ENCODE measurements at regions not wholly inside any gene's neighbourhood (a gene's known extent, or its start where the extent isn't known, plus 50 kb on each side); places are given as distances from the start of the nearest gene placed in this dataset.

DNA sequence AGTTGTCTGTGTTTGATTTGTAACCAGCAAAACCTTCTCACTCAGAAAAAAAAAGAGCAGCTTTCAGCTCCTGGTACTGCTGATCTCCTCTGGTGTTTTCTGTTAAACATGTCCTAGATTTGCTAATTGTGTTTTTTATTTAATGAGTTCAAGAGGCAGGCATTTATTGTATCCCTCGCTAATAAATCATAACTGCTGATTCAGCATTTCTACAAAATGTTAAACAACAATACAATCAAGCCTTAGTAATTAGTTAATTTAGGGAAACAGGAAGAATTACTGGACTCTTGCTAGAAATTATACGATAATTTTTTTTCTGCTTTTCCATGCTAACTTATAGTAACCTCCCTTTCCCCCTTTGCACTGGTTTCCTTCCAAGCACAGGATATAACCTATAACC is 66.8 kb upstream of the NRP1 start:
- DNase-seq (ENCODE audit: low spot score), result no peak
- no peak for FAIRE-seq

DNA sequence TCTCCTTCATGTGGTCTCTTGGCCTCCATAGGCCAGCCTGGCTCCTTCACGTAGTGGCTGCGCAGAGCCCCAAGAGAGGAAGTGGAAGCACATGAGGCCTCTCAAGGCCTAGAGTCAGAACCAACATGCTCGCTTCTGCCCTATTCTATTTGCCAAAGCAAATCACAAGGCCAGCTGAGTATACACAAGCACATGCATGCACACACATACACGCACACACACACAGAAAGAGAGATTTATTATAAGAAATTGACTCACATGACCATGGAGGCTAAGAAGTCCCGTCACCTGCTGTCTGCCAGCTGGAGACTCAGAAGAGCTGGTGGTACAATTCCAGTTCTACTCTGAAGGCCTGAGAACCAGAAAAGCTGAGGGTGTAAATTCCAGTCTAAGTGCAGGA is 64.3 kb upstream of the NRP1 start:
- DNase-seq (ENCODE audit: low spot score) (no peak), FAIRE-seq (no peak)

DNA sequence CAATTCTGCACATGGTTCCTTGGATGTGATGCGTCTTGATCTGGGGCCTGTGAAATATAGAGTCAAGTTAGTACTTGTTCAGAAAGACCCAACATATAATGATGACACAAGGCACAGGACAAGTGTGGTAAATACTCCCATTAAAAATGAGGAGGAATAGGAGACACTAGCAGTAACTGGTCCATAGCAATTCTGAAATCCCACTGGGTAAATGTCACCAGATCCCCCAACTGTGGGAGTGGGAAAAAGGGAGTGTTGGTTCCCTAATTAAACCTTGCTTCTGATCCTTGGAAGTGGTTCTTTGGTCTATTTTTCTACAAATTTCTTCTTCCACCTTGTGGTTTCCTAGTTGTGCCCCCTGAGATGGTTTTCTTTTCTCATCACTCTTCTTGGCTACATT is 62.5 kb upstream of the NRP1 start:
- FAIRE-seq (no peak), DNase-seq (ENCODE audit: low spot score) (no peak)

DNA sequence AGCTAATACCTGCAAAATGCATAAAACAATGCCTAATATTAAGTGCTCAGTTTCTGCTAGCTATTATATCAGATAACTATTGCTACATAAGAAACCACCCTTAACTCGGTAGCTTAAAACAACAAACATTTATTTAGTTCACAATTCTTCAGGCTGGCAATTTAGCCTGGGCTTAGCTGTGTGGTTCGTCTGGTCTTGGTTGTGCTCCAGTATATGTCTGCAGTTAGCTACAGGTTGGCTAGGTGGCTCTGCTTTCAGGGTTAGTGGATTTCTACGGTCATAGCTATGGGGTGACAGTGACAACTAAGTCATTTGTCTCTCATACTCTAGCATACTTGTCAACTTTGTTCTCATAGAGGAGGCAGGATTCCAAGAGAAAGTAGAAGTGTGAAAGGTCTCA is 61.8 kb upstream of the NRP1 start:
- DNase-seq (ENCODE audit: low spot score) (no peak), FAIRE-seq (no peak)

DNA sequence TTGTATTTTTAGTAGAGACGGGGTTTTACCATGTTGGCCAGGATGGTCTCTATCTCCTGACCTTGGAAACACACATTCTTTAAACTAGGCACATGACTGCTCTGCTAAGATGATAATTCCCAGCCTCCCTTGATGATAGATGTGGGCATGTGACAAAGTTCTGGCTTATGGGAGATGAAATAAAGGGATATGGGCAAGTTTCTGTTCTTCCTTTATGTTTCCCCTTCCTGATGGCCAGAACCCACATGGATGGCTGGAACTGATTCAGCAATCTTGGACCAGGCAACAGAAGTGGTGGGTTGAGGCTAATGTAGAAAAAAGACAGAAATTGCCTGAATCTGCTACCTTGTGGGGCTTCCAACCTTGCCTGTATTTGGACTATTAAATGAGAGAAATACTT is 60.7 kb upstream of the NRP1 start:
- no peak for DNase-seq (ENCODE audit: low spot score)
- FAIRE-seq, result no peak

DNA sequence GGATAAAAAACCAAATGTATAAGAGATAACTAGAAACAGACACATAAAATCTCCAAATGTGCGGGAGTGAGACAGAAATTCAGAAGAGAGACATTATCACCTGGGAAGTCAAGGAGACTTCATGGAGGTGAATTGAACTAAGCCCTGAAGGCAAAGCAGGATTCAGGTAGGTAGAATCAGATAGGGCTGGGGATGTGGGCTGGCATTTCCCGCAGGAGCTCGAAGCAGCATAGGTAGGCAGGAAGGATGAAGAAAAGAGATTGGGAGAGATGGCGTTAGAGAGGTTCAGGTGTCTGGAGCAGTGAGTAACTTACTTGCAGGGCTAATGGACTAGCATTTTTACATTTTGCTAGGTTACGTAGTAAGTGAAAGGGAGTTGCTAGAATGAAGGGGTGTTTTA is 58.2 kb upstream of the NRP1 start:
- DNase-seq (ENCODE audit: low spot score) (no peak), FAIRE-seq (no peak)

DNA sequence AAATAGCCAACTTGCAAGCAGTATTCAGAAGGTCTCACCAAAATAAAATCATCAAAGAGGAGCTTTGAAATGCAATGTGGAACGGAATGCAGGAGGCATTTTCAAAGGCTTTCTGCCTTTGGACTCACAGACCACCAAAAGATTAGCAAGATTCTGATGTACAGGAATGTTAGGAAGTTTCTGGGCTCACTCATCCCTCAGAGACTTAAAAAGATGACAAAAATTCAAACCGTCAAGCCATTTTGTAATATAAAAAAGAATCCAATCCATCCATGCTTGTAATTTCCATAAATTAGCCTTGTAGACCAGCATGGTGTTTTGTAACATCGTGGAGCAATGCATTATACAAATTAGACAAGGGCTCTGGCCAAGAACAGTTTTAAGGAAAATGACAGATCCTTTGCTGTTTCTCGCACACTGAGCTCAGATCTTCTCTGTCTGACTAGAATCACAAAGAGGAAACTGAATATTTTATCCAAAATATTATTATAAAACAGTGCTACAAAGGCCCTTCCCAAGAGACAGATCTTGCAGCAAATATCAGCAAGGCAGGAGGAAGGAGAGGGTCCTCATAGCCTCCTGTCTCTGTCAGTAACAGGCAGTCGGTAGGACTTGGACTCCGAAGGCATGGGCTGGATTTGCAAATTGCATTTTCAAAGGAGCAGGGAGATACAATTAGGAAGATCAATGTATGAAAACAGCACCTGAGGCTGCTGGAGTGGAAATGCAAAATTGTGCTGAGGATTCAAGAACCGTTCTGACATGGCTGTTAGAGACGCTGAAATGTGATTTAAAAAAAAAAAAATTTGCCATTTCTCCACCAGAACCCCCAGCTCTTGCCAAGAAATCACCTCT is 57.4 kb upstream of the NRP1 start:
- FAIRE-seq (no peak), DNase-seq (ENCODE audit: low spot score) (no peak)

DNA sequence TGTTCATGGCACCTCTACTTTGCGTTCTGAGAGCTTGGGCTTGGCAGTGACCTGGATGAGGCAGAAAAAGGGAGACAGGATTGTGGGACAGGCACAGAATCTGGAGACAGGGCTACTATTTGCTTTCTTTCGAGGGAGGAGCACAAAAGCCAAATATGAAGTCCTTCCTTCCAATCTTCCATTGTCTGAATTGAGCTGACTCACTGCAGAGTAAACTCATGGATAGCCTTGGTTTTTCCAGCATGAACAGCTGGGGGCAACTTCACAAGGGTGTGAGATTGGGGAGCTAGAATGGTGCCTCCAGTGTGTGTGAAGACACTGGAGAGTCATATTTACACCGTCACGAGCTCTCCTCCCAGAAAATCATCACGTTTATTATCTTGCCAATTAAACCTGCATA is 55.6 kb upstream of the NRP1 start:
- no peak for FAIRE-seq
- no peak for DNase-seq (ENCODE audit: low spot score)

DNA sequence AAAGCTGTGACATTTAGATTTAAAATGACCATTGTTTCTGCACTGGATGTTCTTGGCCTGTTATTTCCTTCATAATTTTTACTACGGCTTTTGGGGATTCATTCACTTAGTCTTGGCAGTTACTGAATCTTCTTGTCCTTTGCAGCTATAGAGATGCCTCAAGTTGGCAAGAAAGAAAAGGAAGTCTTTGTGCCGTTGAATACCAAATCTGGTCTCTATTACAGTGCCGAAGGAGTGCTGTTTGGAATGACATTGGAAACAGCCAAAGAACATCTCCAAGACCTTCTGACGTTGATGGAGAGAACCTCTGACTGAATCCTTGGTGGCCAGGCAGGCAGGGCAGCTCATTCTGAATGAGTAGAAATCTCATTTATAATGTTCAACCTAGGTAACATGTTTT is 54.3 kb upstream of the NRP1 start:
- DNase-seq (ENCODE audit: low spot score) (no peak), FAIRE-seq (no peak)

DNA sequence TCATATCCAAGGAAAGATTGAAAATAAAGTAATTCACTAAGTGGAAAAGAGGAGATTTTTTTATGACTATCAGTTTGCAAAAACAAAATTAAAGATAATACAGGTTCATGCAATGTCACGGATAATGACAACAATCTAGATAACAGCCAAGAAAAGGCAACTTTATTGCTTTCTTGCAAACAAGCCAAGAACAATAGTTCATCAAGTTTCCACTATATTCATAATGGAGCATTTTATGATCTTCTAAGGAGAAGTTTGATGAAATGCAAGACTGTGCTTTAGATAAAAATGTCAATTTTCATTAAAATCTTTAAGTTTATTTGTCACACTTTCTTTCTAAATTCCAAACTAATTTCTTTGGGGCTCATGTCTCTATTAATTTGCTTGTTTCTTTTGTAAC is 53.9 kb upstream of the NRP1 start:
- DNase-seq (ENCODE audit: low spot score) (no peak), FAIRE-seq (no peak)

DNA sequence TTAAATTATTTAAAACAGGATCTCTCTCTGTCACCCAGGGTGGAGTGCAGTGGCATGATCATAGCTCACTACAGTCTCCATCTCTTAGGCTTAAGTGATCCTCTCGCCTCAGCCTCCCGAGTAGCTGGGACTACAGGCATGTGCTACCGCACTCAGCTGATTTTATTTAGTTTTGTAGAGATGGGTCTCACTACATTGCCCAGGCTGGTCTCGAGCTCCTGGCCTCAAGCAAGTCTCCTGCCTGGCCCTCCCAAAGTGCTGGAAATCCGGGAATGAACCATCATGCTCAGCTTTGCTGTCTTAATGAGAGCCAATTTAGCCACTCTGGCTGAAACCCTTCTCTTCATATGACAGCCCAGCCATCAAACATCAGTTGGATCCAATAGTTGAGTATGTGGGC is 53.3 kb upstream of the NRP1 start:
- DNase-seq (ENCODE audit: low spot score) (no peak), FAIRE-seq (no peak)

DNA sequence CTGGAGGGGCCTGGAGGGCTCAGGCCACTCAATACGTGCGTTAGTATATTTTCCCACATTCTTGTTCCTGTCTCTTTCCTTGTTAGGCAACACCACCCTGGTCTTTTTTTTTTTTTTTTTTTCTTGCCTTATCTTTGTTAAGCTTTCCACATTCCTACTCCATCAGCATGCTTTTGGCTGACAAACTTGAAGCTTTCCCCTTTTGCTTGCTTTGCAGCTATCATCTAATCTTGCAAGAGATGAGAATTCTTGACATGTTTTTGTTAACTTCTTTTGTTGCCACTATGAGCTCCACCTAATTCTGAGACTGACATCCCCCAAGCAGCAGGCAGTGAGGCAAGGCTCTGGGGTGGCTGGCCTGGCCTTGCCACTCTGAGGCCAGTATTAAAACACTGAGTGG is 52.5 kb upstream of the NRP1 start:
- no peak for DNase-seq (ENCODE audit: low spot score)

DNA sequence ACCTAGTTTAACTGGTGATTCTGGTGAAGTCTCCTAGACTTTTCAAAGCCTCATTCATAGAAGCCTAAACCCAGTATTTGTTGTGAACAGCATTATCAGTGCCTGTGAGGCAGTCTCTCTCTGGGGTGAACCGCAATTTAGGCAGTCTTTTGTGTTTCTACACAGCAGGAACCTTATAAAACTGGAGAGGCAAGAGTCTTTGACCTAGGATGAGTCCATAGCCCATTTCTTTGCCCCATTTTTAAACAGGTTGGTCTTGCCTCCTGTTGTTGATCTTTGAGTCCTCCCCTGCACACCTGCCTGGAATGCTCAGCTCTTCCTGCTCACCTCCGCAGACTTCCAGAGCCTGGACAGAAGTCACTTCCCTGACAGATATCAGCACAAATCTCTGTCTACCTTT is 51.2 kb upstream of the NRP1 start:
- DNase-seq (ENCODE audit: low spot score) (no peak), FAIRE-seq (no peak)

More for the DNA sequence above, 52.5 kb upstream of the NRP1 start:
- no peak for FAIRE-seq

DNA sequence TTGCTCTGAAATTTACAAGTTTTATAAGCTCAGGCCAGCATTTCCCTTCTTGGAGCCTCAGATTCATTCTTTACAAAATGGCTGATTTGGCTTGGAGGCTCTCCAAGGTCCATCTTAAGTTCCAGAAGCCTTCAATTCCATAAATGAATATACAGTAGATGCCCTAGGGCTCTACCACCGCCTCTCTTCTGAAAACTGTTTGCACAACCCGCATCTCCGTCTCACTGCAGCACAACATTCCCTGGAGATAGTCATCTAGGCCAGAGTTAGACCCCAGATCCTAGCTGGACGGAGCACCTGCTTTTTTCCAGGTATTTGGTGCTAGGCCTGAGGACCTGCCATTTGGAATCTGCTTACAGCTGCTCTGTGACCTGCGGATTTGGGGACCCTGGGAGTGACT is 50.5 kb upstream of the NRP1 start:
- DNase-seq (ENCODE audit: low spot score) (no peak), FAIRE-seq (no peak)

Measured in RCC 7860 (cell line).